Coronary artery (tissue), 2 donors: ENCODE measurements at regions not wholly inside any gene's neighbourhood (a gene's known extent, or its start where the extent isn't known, plus 50 kb on each side); places are given as distances from the start of the nearest gene placed in this dataset.

ENCODE experiments used
- DNase-seq: peaks from one replicate; pipeline ENCODE4 v3.0.0-alpha.2; 2017; ENCODE audit warnings: low spot score
- H3K27ac ChIP-seq, 2 donors: fragments of 200-600 bp; sonication (generic); one replicate each; pipeline ENCODE4 v1.5.1; 2016 to 2019
- H3K4me3 ChIP-seq: fragments of 200-600 bp; sonication (generic); 2 replicates; pipeline ENCODE4 v1.5.1; 2016; ENCODE audit warnings: mild to moderate bottlenecking, moderate library complexity
- TF ChIP-seq, protein P1 (sequence below): fragments of 200-600 bp; sonication (generic); IDR thresholded peaks from one replicate; pipeline ENCODE4 v1.5.1; 2019; ENCODE audit warnings: antibody characterized with exemption

DNA sequence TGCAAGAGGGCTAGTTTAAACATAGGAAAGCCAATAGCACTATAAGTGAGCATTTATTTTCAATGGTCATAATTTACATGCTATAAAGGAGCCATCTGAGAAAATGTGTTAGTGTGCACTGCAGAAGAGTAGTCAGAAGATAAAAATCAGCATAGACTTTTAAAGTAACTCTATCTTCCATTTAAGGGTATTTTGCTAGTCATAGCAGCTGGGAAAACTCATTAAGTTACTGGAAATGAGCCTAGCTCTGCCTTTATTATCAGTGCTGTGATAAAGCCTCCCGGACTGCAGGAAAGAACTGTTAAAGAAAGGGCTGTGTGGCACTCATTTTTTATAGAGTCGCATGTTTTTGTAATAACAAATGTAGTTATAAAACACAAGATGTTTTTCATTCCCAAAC lies 825.8 kb upstream of the POM121L12 start:
- Histone ChIP-seq H3K4me3 (no peak overlapping the region), H3K27ac (no peak overlapping the region)
- no peak for DNase-seq
- TF ChIP-seq, protein P1, sequence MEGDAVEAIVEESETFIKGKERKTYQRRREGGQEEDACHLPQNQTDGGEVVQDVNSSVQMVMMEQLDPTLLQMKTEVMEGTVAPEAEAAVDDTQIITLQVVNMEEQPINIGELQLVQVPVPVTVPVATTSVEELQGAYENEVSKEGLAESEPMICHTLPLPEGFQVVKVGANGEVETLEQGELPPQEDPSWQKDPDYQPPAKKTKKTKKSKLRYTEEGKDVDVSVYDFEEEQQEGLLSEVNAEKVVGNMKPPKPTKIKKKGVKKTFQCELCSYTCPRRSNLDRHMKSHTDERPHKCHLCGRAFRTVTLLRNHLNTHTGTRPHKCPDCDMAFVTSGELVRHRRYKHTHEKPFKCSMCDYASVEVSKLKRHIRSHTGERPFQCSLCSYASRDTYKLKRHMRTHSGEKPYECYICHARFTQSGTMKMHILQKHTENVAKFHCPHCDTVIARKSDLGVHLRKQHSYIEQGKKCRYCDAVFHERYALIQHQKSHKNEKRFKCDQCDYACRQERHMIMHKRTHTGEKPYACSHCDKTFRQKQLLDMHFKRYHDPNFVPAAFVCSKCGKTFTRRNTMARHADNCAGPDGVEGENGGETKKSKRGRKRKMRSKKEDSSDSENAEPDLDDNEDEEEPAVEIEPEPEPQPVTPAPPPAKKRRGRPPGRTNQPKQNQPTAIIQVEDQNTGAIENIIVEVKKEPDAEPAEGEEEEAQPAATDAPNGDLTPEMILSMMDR: no peak

DNA sequence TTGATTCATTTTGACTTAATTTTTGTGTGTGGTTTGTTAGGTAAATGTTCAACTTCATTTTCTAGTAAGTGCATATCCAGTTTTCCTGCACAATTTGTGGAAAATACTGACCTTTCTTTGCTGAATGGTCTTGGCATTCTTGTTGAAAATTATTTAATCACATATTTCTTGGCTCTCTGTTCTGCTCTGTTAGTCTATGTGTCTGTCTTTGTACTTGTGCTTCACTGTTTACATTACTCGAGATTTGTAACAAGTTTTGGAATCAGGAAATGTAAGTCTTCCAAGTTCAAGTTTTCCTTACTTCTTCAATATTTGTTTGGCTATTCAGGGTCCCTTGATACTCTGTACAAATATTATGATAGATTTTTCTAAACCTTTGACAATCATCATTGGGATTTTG lies 838.2 kb upstream of the POM121L12 start:
- Histone ChIP-seq H3K4me3 (no peak overlapping the region), H3K27ac (no peak overlapping the region)
- DNase-seq: no peak
- TF ChIP-seq, protein P1: no peak

DNA sequence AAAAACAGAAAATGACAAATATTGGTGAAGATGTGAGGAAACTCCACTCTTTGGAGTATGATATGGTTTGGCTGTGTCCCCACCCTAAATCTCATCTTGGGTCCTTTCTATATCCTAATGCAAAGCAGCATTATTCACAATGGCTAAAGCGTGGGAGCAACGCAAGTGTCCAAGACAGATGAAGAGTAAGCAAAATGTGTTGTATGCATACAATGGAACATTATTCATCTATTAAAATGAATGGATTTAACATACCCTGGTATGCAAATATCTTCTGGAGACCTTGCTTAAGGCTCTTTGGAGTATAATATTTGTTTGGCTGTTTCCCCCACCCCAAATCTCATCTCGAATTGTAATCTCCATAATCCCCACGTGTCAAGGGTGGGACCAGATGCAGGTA lies 839.8 kb upstream of the POM121L12 start:
- Histone ChIP-seq H3K27ac (no peak overlapping the region), H3K4me3 (no peak overlapping the region)
- no peak for DNase-seq
- TF ChIP-seq, protein P1: no peak

DNA sequence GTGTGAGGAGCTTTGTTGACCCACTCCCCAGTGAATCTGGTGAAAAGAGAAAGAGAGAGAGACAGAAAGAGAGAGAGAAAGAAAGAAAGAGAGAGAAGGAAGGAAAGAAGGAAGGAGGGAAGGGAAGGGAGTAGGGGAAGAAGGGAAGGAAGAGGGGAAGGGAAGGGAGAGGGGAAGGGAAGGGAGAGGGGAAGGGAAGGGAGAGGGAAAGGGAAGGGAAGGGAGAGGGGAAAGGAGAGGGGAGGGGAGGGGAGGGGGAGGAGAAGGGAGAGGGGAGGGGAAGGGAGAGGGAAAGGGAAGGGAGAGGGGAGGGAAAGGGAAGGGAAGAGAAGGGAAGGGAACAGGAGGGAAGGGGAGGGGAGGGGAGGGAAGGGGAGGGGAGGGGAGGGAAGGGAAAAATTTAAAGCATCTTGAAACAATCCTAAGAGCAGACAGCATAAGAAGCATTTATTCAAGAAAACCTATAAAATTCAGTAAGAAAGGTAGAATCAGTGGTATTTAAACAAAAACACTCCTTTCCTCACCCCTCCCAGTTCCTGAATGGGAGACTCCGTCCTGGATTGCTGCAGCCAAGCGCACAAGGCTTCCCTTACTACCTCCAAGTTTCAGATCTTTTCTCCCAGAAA lies 846.2 kb upstream of the POM121L12 start:
- TF ChIP-seq, protein P1: no peak
- no peak overlapping the region for H3K27ac ChIP-seq
- DNase-seq: no peak
- H3K4me3 ChIP-seq: no peak overlapping the region

DNA sequence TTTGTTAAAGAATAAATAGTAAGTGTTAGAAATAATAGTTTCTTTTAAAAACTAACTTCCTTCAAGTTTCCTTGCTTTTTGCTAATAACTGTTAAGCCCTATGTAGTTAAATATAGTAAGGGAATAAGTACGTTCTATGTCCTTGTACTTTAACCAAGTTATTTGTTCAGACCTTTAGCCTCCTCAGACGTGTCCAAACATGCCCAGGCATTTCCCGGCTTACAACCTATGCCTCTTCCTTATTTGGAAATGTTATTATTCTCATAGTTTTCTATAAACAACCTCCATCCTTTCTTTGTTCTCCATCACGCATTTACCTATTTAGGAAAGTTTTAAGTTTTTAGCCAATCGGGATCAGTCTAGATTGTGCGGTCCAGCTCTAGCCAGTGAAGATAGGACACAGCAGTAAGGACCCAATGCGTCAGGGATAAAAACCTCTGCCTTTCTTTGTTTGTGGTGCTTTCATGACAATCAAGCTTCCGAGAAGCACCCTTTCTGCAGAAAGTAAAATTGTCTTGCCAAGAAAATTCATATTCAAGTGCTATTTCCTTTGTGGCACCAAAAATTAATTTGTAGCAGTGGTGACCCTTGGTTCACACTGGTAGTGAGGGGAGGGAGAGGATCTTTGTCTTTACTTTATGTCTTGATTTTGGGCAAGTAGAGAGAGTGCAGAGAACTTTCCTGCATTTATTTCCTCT lies 851.3 kb upstream of the POM121L12 start:
- H3K4me3 ChIP-seq: no peak overlapping the region
- no peak for DNase-seq
- TF ChIP-seq, protein P1: no peak
- no peak overlapping the region for H3K27ac ChIP-seq

DNA sequence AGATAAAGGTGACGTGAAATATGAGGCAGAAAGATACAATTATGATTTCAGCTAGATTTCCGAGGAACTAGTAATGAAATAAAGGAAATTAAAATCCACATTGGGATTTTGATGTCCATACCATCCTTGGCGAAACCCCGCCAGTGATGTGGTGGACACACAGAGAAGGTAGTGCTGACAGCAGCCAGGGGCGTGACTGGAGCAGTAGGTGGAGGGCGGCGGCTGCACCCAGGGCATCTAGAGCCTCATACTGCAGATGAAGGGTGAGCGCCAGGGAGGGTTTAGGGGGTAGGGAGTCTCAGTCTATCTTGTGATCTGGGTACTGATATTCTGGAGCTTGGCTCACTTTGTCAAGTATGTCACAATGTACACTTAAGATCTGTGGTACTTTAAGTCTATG lies 855.5 kb upstream of the POM121L12 start:
- no peak for DNase-seq
- no peak overlapping the region for H3K4me3 ChIP-seq
- TF ChIP-seq, protein P1: no peak
- H3K27ac ChIP-seq: no peak overlapping the region

DNA sequence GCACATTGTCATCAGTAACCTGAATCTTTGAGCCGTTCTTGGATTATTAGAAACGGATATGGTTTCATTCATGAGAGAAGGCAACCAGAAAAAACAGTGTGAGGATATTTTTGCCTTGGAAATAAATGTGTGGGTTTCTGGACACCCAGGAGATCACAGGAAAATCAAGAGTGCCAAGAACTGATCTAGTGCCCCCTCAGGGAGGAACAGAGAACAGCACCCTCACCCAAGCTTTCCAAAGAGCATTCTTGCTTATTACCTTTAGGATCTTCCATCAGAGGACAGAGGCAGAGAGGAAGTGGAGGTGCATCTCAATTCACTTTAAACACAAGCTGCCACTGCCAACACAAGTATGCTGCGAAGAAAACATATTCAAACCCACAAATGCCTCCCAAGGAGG lies 851.5 kb upstream of the COBL start:
- TF ChIP-seq, protein P1: no peak
- Histone ChIP-seq H3K27ac (no peak overlapping the region), H3K4me3 (no peak overlapping the region)
- DNase-seq: no peak
